Progenitor cell of endocrine pancreas (in vitro differentiated cells): ENCODE measurements at regions not wholly inside any gene's neighbourhood (a gene's known extent, or its start where the extent isn't known, plus 50 kb on each side); places are given as distances from the start of the nearest gene placed in this dataset.

Source experiments
- DNase-seq: peaks from one replicate; pipeline ENCODE4 v3.0.0; 2021; ENCODE audit warnings: low spot score; ENCODE audit not compliant: unreplicated experiment
- H3K27ac Mint-ChIP-seq: 2 replicates; pipeline ENCODE4 v1.8.0; 2021; ENCODE audit warnings: mild to moderate bottlenecking, moderate library complexity, mixed read lengths
- H3K27me3 Mint-ChIP-seq: 2 replicates; pipeline ENCODE4 v1.8.0; 2021; ENCODE audit warnings: mixed read lengths
- H3K36me3 Mint-ChIP-seq: 2 replicates; pipeline ENCODE4 v1.8.0; 2022; ENCODE audit warnings: mixed read lengths; ENCODE audit not compliant: insufficient read depth
- H3K4me1 Mint-ChIP-seq: 2 replicates; pipeline ENCODE4 v1.8.0; 2021; ENCODE audit warnings: low read depth, mixed read lengths
- H3K4me3 Mint-ChIP-seq: 2 replicates; pipeline ENCODE4 v1.8.0; 2021; ENCODE audit warnings: low read depth, mild to moderate bottlenecking, moderate library complexity, mixed read lengths
- H3K9me3 Mint-ChIP-seq: 2 replicates; pipeline ENCODE4 v1.8.0; 2021; ENCODE audit warnings: low read depth, mixed read lengths
- TF ChIP-seq, protein P1 (sequence below): fragments of 200-600 bp; sonication (generic); IDR thresholded peaks from one replicate; pipeline ENCODE4 v1.5.0; 2021; ENCODE audit warnings: antibody characterized with exemption, mild to moderate bottlenecking; ENCODE audit not compliant: unreplicated experiment

- H3K4me3 Mint-ChIP-seq, result no peak overlapping the region
- no peaks in the 10 kb centered on the region for H3K4me1 Mint-ChIP-seq
- no peaks in the 10 kb centered on the region for H3K36me3 Mint-ChIP-seq
- no peaks in the 10 kb centered on the region for H3K27me3 Mint-ChIP-seq
- TF ChIP-seq, protein P1, sequence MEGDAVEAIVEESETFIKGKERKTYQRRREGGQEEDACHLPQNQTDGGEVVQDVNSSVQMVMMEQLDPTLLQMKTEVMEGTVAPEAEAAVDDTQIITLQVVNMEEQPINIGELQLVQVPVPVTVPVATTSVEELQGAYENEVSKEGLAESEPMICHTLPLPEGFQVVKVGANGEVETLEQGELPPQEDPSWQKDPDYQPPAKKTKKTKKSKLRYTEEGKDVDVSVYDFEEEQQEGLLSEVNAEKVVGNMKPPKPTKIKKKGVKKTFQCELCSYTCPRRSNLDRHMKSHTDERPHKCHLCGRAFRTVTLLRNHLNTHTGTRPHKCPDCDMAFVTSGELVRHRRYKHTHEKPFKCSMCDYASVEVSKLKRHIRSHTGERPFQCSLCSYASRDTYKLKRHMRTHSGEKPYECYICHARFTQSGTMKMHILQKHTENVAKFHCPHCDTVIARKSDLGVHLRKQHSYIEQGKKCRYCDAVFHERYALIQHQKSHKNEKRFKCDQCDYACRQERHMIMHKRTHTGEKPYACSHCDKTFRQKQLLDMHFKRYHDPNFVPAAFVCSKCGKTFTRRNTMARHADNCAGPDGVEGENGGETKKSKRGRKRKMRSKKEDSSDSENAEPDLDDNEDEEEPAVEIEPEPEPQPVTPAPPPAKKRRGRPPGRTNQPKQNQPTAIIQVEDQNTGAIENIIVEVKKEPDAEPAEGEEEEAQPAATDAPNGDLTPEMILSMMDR, result no peak
- H3K27ac Mint-ChIP-seq, result no peak overlapping the region
- peaks cover 5% of the 10 kb centered on the region for H3K9me3 Mint-ChIP-seq
- DNase-seq, result no peak
Measured at GRCh38 chr18:66440433-66440832, 163.5 kb downstream of the CDH19 start.

GRCh38 chr18:66439670-66440069 is 164.2 kb downstream of the CDH19 start:
- no peak overlapping the region for H3K4me3 Mint-ChIP-seq
- TF ChIP-seq, protein P1, result no peak
- no peak for DNase-seq

DNA sequence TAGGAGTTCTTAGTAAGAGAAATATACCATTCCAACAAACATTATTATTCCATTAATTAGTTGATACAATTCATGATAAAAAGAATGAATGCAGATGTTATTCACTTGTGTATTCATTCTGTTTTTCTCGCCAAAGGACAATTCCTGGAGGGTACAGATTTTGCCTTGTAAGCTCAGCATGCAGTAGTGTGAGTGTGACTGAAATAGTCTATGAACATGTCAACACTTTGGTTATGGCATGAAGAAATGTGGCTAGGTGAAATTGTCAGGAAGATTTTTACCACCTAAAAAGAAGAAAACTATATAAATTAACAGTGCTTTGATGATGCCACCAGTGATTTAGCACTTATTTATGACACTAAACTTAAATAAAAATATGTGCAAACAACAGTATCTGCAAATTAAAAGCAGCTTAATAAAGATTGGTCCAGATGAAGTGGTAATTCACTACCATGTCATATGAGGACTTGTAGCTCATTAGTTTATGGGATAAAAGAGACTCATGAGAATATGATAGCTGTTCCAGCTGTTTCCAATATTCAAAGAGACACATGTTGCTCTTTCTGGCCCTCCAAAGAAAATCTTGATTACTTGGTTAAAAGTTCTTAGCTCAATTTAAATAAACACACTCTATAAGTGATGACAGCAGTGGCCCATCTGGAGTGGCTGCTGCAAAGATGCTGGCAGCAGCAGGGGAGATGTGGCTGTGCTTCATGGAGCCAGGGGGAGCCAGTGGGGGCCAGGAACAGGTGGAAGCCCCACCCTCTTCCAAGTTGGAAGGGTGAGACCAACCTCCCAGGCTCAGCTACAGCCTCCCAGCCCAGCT is 165.0 kb downstream of the CDH19 start:
- no peak for DNase-seq

More at GRCh38 chr18:66439670-66440069, 164.2 kb downstream of the CDH19 start:
- Mint-ChIP-seq H3K4me1 (no peaks in the 10 kb centered on the region), H3K27me3 (no peaks in the 10 kb centered on the region), H3K36me3 (no peaks in the 10 kb centered on the region), H3K9me3 (peaks cover 5% of the 10 kb centered on the region), H3K27ac (no peak overlapping the region)

GRCh38 chr18:66432636-66433035 is 171.3 kb downstream of the CDH19 start:
- Mint-ChIP-seq H3K27me3 (no peaks in the 10 kb centered on the region), H3K27ac (no peak overlapping the region), H3K4me3 (no peak overlapping the region), H3K4me1 (no peaks in the 10 kb centered on the region), H3K36me3 (no peaks in the 10 kb centered on the region), H3K9me3 (no peaks in the 10 kb centered on the region)
- TF ChIP-seq, protein P1, result no peak
- no peak for DNase-seq

More for the DNA sequence above, 165.0 kb downstream of the CDH19 start:
- Mint-ChIP-seq H3K27ac (no peak overlapping the region), H3K4me1 (no peaks in the 10 kb centered on the region), H3K36me3 (no peaks in the 10 kb centered on the region), H3K27me3 (no peaks in the 10 kb centered on the region), H3K4me3 (no peak overlapping the region), H3K9me3 (peaks cover 5% of the 10 kb centered on the region)
- TF ChIP-seq, protein P1, result no peak

DNA sequence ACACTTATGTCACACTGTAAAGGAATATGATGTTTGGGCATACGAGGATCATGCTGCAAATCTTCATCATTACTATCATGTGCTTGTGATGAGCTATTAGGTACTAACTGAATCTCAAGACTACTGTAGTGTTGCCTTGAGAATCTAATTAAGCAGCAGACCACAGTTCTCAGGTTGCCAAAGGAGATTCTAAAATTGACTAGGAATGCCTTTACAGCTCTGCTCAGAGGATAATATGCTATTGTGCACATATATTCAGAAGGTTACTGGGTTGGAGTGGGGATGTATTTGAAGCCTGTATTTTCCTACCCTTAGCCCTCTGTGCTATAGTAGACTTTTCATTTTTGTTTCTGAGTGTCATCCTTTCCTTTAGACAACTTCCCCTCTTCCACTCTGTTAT is 175.1 kb downstream of the CDH19 start:
- TF ChIP-seq, protein P1, result no peak
- Mint-ChIP-seq H3K4me3 (no peak overlapping the region), H3K36me3 (no peaks in the 10 kb centered on the region), H3K27ac (no peak overlapping the region), H3K27me3 (no peaks in the 10 kb centered on the region), H3K9me3 (no peaks in the 10 kb centered on the region), H3K4me1 (no peaks in the 10 kb centered on the region)
- no peak for DNase-seq
